GM03348 (cell line): ENCODE measurements at regions not wholly inside any gene's neighbourhood (a gene's known extent, or its start where the extent isn't known, plus 50 kb on each side); places are given as distances from the start of the nearest gene placed in this dataset.

Experiments
- DNase-seq: peaks from one replicate; pipeline ENCODE4 v3.0.0; 2012; ENCODE audit warnings: low spot score

DNA sequence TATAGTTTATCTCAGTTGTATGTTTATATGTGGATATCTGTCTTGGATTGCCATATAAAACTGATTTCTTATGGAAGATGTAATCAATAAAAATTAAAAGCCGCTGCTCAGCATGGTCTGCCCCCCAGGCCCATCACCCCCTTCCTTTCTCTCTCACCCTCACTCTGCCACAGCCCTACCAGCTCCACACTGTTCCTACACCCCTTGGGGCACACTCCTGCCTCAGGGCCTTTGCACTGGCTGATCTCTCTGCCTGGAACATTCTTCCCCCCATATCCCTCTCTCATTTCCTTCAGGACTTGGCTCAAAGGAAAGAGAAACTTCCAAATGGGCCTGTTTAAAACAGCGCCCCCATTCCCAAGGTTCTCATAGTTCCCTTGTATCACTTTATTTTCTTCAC, 63.1 kb downstream of the LRRC32 start:
- no peak for DNase-seq

DNA sequence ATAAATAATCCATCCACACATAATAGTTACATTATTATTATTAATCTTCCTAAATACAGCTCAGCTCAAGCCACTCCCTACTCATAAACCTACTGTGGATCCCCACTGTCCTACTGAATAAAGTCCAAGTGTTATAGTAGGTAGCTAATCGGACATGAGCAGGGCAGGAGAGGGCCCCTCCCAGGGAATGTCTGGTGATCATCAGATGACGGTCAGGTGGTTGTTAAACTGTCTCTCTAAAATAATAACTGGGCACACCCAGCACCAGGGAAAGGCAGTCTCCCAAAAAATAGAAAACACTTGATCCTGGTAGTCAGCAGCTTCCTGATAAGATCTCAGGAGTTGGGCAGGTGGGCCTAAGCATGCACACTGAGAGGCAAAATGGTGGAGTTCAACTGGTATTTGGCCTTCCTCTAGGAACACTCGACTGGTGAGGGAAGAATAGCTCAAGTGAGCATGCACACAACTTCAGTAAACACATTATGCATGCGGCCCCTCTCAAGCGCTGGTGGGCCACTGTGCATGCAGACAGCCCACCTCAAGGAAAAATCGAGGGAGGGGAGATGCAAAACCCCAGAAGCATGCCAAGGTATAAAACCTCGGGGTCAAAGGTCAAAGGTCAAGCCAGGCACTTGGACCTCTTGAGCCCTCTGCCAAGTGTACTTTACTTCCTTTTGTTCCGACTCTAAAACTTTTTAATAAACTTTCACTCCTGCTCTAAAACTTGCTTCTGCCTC, 65.0 kb downstream of the LRRC32 start:
- DNase-seq: no peak

GRCh38 chr11:76604626-76605241, 65.8 kb downstream of the LRRC32 start:
- DNase-seq: peak; percentile 85

DNA sequence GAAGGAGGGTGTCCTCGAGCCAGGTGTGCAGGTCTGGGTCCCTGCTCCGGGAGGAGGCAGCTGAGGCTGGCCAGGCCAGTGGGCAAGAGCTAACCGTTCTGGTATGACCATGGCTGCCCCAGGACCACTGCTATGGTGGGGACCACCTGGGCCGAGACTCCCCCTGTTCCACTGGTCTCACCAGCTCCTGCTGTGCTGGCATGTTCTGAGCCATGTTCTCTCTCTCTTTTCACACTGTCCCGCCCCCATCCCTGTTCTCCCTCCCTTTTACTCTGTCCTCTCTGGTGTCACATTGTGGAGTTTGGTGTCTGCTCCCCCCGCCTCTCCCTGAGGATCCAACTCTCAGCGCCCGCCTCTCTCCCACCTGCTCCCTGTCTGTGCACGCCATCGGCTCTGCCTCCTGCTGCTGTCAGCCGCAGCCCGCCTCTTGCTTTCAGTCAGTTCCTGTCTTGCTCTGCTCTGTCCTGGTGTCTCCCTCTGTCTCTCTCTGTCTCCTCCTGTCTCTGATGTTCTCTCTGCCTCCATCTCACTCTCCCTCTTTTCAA, 66.4 kb downstream of the LRRC32 start:
- no peak for DNase-seq

DNA sequence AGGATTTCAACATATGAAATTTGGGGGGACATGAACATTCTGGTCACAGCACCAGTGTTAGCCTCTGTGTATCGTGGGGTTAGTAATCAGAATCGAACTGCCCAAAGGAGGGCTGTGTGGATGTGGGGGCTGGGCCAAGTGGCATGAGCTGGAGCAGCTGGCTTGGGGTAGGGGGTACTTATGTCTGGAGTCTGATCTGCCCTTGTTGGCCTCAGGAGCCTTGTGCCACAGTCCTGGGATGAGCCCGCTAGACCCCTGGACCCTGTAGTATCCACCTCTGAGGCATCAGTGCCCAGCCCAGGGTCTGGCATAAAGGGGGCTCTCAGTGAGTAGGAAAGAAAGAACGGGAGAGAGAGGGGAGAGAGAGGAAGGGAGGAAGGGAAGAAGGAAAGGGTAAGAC, 67.3 kb downstream of the LRRC32 start:
- DNase-seq: no peak
